HCT116 (cell line): ENCODE measurements at regions not wholly inside any gene's neighbourhood (a gene's known extent, or its start where the extent isn't known, plus 50 kb on each side); places are given as distances from the start of the nearest gene placed in this dataset.

ENCODE experiments used
- ATAC-seq: fragments of 200-7000 bp; cut with Tn5 transposase; 2 replicates; pipeline ENCODE4 v1.9.1; 2020; ENCODE audit warnings: mild to moderate bottlenecking, moderate library complexity
- BruUV-seq: library from RNA; stranded (reverse); fragments of 400-500 nt; replicated peaks from 2 replicates; lab custom pipeline; 2021; lab: Mats Ljungman, UMichigan
- CTCF ChIA-PET: fragments of 300-600 bp; sonication (Branson Sonifier 250); formaldehyde crosslinking; loops from one replicate; lab custom pipeline; 2021; ENCODE audit warnings: antibody characterized with exemption; lab: Charles Lee
- POLR2A ChIA-PET: fragments of 300-600, 350-600 bp; sonication (Branson Sonifier 250); formaldehyde crosslinking; loops from one replicate; lab custom pipeline; 2021; ENCODE audit warnings: antibody characterized with exemption; lab: Charles Lee
- RAD21 ChIA-PET, 2 experiments: fragments of 300-600 bp; sonication (Branson Sonifier 250); formaldehyde crosslinking; loops; one replicate each; lab custom pipeline; 2023; ENCODE audit warnings: low total read pairs in 2 of 2; ENCODE audit not compliant: uncharacterized antibody in 2 of 2, unreplicated experiment in 2 of 2, low non-redundant PET in 1 of 2; lab: Charles Lee
- DNase-seq: peaks from one replicate; pipeline ENCODE4 v3.0.0-alpha.2; 2010; ENCODE audit warnings: low read depth, low spot score
- H2AFZ ChIP-seq: fragments of 200-600 bp; shearing (Covaris generic), sonication (generic); 2 replicates; pipeline ENCODE4 v1.6.1; 2017; ENCODE audit warnings: low read depth, mixed run types, mixed read lengths, antibody characterized with exemption, low read length; ENCODE audit not compliant: poor library complexity, severe bottlenecking
- H3K27ac ChIP-seq: 2 replicates; pipeline ENCODE4 v1.5.1; 2012; ENCODE audit warnings: low read depth, low read length
- H3K27me3 ChIP-seq: fragments of 200-600 bp; sonication (generic); 2 replicates; pipeline ENCODE4 v1.6.1; 2016; ENCODE audit warnings: mixed run types, low read length, mixed read lengths; ENCODE audit not compliant: insufficient read depth
- H3K36me3 ChIP-seq, 2 experiments: fragments of 200-500 bp in 1 of 2; fragments of 200-600 bp in 1 of 2; sonication (Bioruptor generic) in 1 of 2; sonication (generic) in 1 of 2; 2 replicates each; pipeline versions ENCODE4 v1.5.1 to v1.6.1; 2014 to 2016; ENCODE audit warnings: low read length in 2 of 2, inconsistent platforms in 1 of 2, mixed read lengths in 1 of 2, mixed run types in 1 of 2; ENCODE audit not compliant: insufficient read depth in 2 of 2, control insufficient read depth in 1 of 2
- H3K4me1 ChIP-seq, 2 experiments: fragments of 200-600 bp in 1 of 2; sonication (generic) in 1 of 2; 2 replicates each; pipeline versions ENCODE4 v1.5.1 to v1.6.1; 2012 to 2017; ENCODE audit warnings: low read length in 2 of 2, inconsistent platforms in 1 of 2, mild to moderate bottlenecking in 1 of 2, mixed read lengths in 1 of 2, mixed run types in 1 of 2, moderate library complexity in 1 of 2; ENCODE audit not compliant: insufficient read depth in 2 of 2, control insufficient read depth in 1 of 2
- H3K4me2 ChIP-seq: fragments of 200-600 bp; sonication (generic); 2 replicates; pipeline ENCODE4 v1.6.1; 2017; ENCODE audit warnings: mixed run types, low read length, mixed read lengths
- H3K4me3 ChIP-seq, 2 experiments: fragments of 200-600 bp in 1 of 2; sonication (generic) in 1 of 2; replicated peaks in 1 of 2; 2 replicates each; pipeline ENCODE4 v1.5.1; 2011 to 2016; ENCODE audit warnings: low read length in 2 of 2, control low read depth in 1 of 2, low read depth in 1 of 2, mild to moderate bottlenecking in 1 of 2, mixed read lengths in 1 of 2, mixed run types in 1 of 2
- H3K79me2 ChIP-seq: fragments of 200-600 bp; sonication (generic); 2 replicates; pipeline ENCODE4 v1.6.1; 2017; ENCODE audit warnings: mild to moderate bottlenecking, mixed run types, low read length, moderate library complexity, mixed read lengths; ENCODE audit not compliant: insufficient read depth
- H3K9ac ChIP-seq: fragments of 200-600 bp; sonication (generic); 2 replicates; pipeline ENCODE4 v1.6.1; 2016; ENCODE audit warnings: low read length, mixed read lengths
- H3K9me2 ChIP-seq: fragments of 200-600 bp; sonication (generic), shearing (Covaris generic); 2 replicates; pipeline ENCODE4 v1.6.1; 2017; ENCODE audit warnings: mixed run types, mild to moderate bottlenecking, moderate library complexity; ENCODE audit not compliant: insufficient read depth
- H3K9me3 ChIP-seq, 2 experiments: fragments of 200-500 bp in 1 of 2; fragments of 200-600 bp in 1 of 2; sonication (Bioruptor generic) in 1 of 2; sonication (generic) in 1 of 2; 2 replicates each; pipeline ENCODE4 v1.6.1; 2014 to 2017; ENCODE audit warnings: low read length in 2 of 2, mixed read lengths in 2 of 2, inconsistent platforms in 1 of 2, low read depth in 1 of 2, mild to moderate bottlenecking in 1 of 2, mixed run types in 1 of 2, moderate library complexity in 1 of 2; ENCODE audit not compliant: control insufficient read depth in 1 of 2, insufficient read depth in 1 of 2
- H4K20me1 ChIP-seq: fragments of 200-600 bp; sonication (generic), shearing (Covaris generic); 2 replicates; pipeline ENCODE4 v1.6.1; 2017; ENCODE audit warnings: mixed run types, mild to moderate bottlenecking, moderate library complexity; ENCODE audit not compliant: insufficient read depth
- ATF3 ChIP-seq: IDR thresholded peaks from 2 replicates; pipeline ENCODE4 v1.6.1; 2012
- REST ChIP-seq: IDR thresholded peaks from 2 replicates; pipeline ENCODE4 v1.6.1; 2012; ENCODE audit warnings: low read depth
- YY1 ChIP-seq: IDR thresholded peaks from 2 replicates; pipeline ENCODE4 v1.6.1; 2011; ENCODE audit warnings: low read length, low read depth, moderate library complexity, mild to moderate bottlenecking; ENCODE audit not compliant: insufficient replicate concordance; ENCODE audit errors: extremely low read depth
- intact Hi-C: fragments of 100-400 bp; cut with micrococcal nuclease; formaldehyde crosslinking; loops from 2 replicates; pipeline ENCODE4 v1.10.0; 2022

- no peak for TF ChIP-seq REST
- no peak for TF ChIP-seq YY1
Measured at GRCh38 chr18:65425366-65425765, 325.4 kb upstream of the CDH7 start (continued).

- no peak overlapping the region for H3K27ac ChIP-seq
- no TSS peak for BruUV-seq
- ChIA-PET CTCF (no interaction called here), POLR2A (no interaction called here), RAD21 (no interaction called here)
- no peaks in the 10 kb centered on the region for H4K20me1 ChIP-seq
- TF ChIP-seq ATF3: no peak
- no peak overlapping the region for H2AFZ ChIP-seq
- H3K4me2 ChIP-seq: no peak overlapping the region
- no peaks in the 10 kb centered on the region for H3K4me1 ChIP-seq
- DNase-seq (no peak), ATAC-seq (no peak)
- H3K9me2 ChIP-seq: no peaks in the 10 kb centered on the region
- no peaks in the 10 kb centered on the region for H3K27me3 ChIP-seq
- peaks cover 0 to 3% of the 10 kb centered on the region in 2 experiments; a peak in 2 of 4 replicates for H3K9me3 ChIP-seq
- intact Hi-C loops: no loop called here
- H3K9ac ChIP-seq: no peak overlapping the region
- no peaks in the 10 kb centered on the region for H3K79me2 ChIP-seq
- no peaks in the 10 kb centered on the region for H3K36me3 ChIP-seq
- no peak overlapping the region for H3K4me3 ChIP-seq
Measured at GRCh38 chr18:65423776-65424175, 327.0 kb upstream of the CDH7 start.
